IMR-90 (cell line): ENCODE measurements at regions not wholly inside any gene's neighbourhood (a gene's known extent, or its start where the extent isn't known, plus 50 kb on each side); places are given as distances from the start of the nearest gene placed in this dataset.

ENCODE experiments used
- ATAC-seq: fragments of 200-7000 bp; cut with Tn5 transposase; 2 replicates; pipeline ENCODE4 v1.9.1; 2020; ENCODE audit warnings: low read depth, mild to moderate bottlenecking, moderate library complexity
- BruUV-seq: library from RNA; stranded (reverse); fragments of 400-500 nt; replicated peaks from 2 replicates; lab custom pipeline; 2021; lab: Mats Ljungman, UMichigan
- CTCF ChIA-PET: fragments of 300-600 bp; formaldehyde crosslinking; extraction: SDS; loops from one replicate; lab custom pipeline; 2021; ENCODE audit warnings: antibody characterized with exemption; lab: Yijun Ruan, JAX
- POLR2A ChIA-PET: fragments of 300-600 bp; sonication (Branson Sonifier 250); formaldehyde crosslinking; loops from one replicate; lab custom pipeline; 2022; ENCODE audit warnings: antibody characterized with exemption; ENCODE audit not compliant: unreplicated experiment; lab: Charles Lee
- DNase-seq: peaks from one replicate; pipeline ENCODE4 v3.0.0; 2013
- H2AFZ ChIP-seq: replicated peaks from 2 replicates; pipeline ENCODE3; 2013; ENCODE audit warnings: low read length, mild to moderate bottlenecking; ENCODE audit not compliant: poor library complexity
- H2AK5ac ChIP-seq: 2 replicates; pipeline ENCODE4 v1.6.1; 2013; ENCODE audit warnings: low read depth, low read length, inconsistent platforms
- H2AK9ac ChIP-seq: replicated peaks from 2 replicates; pipeline ENCODE3; 2013; ENCODE audit warnings: mild to moderate bottlenecking, low read depth, low read length, moderate library complexity; ENCODE audit not compliant: poor library complexity
- H2BK120ac ChIP-seq: 2 replicates; pipeline ENCODE4 v1.6.1; 2013; ENCODE audit warnings: low read depth, low read length, inconsistent platforms
- H2BK15ac ChIP-seq: 3 replicates; pipeline ENCODE4 v1.6.1; 2013; ENCODE audit warnings: low read depth, low read length, inconsistent platforms
- H2BK20ac ChIP-seq: 2 replicates; pipeline ENCODE4 v1.6.1; 2013; ENCODE audit warnings: low read depth, mild to moderate bottlenecking, inconsistent platforms, low read length, moderate library complexity
- H2BK5ac ChIP-seq: 2 replicates; pipeline ENCODE4 v1.6.1; 2013; ENCODE audit warnings: mild to moderate bottlenecking, low read depth, low read length, inconsistent platforms; ENCODE audit not compliant: poor library complexity, severe bottlenecking
- H3K14ac ChIP-seq: replicated peaks from 2 replicates; pipeline ENCODE4 v1.6.1; 2013; ENCODE audit warnings: low read depth, low read length, inconsistent platforms
- H3K18ac ChIP-seq: 2 replicates; pipeline ENCODE4 v1.6.1; 2013; ENCODE audit warnings: low read depth, low read length, control low read depth
- H3K23ac ChIP-seq: 2 replicates; pipeline ENCODE4 v1.6.1; 2013; ENCODE audit warnings: low read depth, low read length, inconsistent platforms
- H3K27ac ChIP-seq: 2 replicates; pipeline ENCODE4 v1.5.1; 2013; ENCODE audit warnings: mild to moderate bottlenecking, control low read depth, low read length; ENCODE audit not compliant: insufficient read depth
- H3K27me3 ChIP-seq: 2 replicates; pipeline ENCODE4 v1.6.1; 2013; ENCODE audit warnings: low read length; ENCODE audit not compliant: control insufficient read depth, insufficient read depth
- H3K36me3 ChIP-seq: 2 replicates; pipeline ENCODE4 v1.6.1; 2013; ENCODE audit warnings: low read length, mixed read lengths; ENCODE audit not compliant: control insufficient read depth, insufficient read depth
- H3K4ac ChIP-seq: 2 replicates; pipeline ENCODE4 v1.6.1; 2013; ENCODE audit warnings: low read depth, low read length, inconsistent platforms
- H3K4me1 ChIP-seq: 2 replicates; pipeline ENCODE4 v1.6.1; 2013; ENCODE audit warnings: low read length, mixed read lengths; ENCODE audit not compliant: control insufficient read depth, insufficient read depth
- H3K4me2 ChIP-seq: 2 replicates; pipeline ENCODE4 v1.6.1; 2013; ENCODE audit warnings: low read depth, mild to moderate bottlenecking, control low read depth, low read length, moderate library complexity
- H3K4me3 ChIP-seq: 2 replicates; pipeline ENCODE4 v1.5.1; 2013; ENCODE audit warnings: low read depth, mild to moderate bottlenecking, control low read depth, low read length, moderate library complexity; ENCODE audit not compliant: insufficient read depth
- H3K56ac ChIP-seq: 2 replicates; pipeline ENCODE4 v1.6.1; 2013; ENCODE audit warnings: low read length, inconsistent platforms; ENCODE audit not compliant: insufficient read depth; ENCODE audit errors: extremely low read depth
- H3K79me1 ChIP-seq, 2 experiments: 2 replicates each; pipeline ENCODE4 v1.6.1; 2013; ENCODE audit warnings: low read length in 2 of 2, inconsistent platforms in 1 of 2, low read depth in 1 of 2
- H3K9ac ChIP-seq: 2 replicates; pipeline ENCODE4 v1.6.1; 2013; ENCODE audit warnings: low read depth, low read length, control low read depth
- H3K9me1 ChIP-seq: 2 replicates; pipeline ENCODE4 v1.6.1; 2013; ENCODE audit warnings: low read length, inconsistent platforms; ENCODE audit not compliant: insufficient read depth
- H3K9me3 ChIP-seq: 2 replicates; pipeline ENCODE4 v1.6.1; 2013; ENCODE audit warnings: low read length; ENCODE audit not compliant: control insufficient read depth, insufficient read depth
- H4K20me1 ChIP-seq: 2 replicates; pipeline ENCODE4 v1.6.1; 2013; ENCODE audit warnings: low read length, inconsistent platforms; ENCODE audit not compliant: insufficient read depth
- H4K5ac ChIP-seq: 2 replicates; pipeline ENCODE4 v1.6.1; 2013; ENCODE audit warnings: mild to moderate bottlenecking, low read depth, low read length, control low read depth
- H4K8ac ChIP-seq, 2 experiments: 2 replicates each; pipeline ENCODE4 v1.6.1; 2013; ENCODE audit warnings: low read depth in 2 of 2, low read length in 2 of 2, control low read depth in 1 of 2, inconsistent platforms in 1 of 2
- H4K91ac ChIP-seq: 2 replicates; pipeline ENCODE4 v1.6.1; 2013; ENCODE audit warnings: low read depth, low read length, inconsistent platforms; ENCODE audit not compliant: insufficient read depth
- WGBS, 2 experiments: methylation state at CpG; one replicate each; pipeline versions ENCODE4 v1.1.5 to v1.1.7; 2013; ENCODE audit warnings: missing lambda C conversion rate in 2 of 2; ENCODE audit not compliant: insufficient read length in 1 of 2; ENCODE audit errors: extremely low coverage in 2 of 2; 5-methylcytosine and 5-hydroxymethylcytosine counted together
- dilution Hi-C: fragments of 300-500 bp; cut with HindIII; formaldehyde crosslinking; loops from one replicate; pipeline ENCODE4 v1.14.3; 2018; ENCODE audit warnings: low sequenced_read_pairs; ENCODE audit not compliant: unreplicated experiment
- in situ Hi-C: fragments of 300-500 bp; cut with MboI; formaldehyde crosslinking; loops from 3 replicates; pipeline ENCODE4 v1.14.3; 2019; ENCODE audit warnings: low sequenced_read_pairs, inconsistent platforms, mixed read lengths
- intact Hi-C: fragments of 100-400 bp; cut with micrococcal nuclease; formaldehyde crosslinking; loops from 2 replicates; pipeline ENCODE4 v1.10.0; 2022
- TF ChIP-seq, protein P1 (sequence below): fragments of 150-350 bp; IDR thresholded peaks from 2 replicates; pipeline ENCODE4 v1.6.1; 2016; ENCODE audit warnings: low read depth, mild to moderate bottlenecking, low read length, moderate library complexity, borderline replicate concordance

DNA sequence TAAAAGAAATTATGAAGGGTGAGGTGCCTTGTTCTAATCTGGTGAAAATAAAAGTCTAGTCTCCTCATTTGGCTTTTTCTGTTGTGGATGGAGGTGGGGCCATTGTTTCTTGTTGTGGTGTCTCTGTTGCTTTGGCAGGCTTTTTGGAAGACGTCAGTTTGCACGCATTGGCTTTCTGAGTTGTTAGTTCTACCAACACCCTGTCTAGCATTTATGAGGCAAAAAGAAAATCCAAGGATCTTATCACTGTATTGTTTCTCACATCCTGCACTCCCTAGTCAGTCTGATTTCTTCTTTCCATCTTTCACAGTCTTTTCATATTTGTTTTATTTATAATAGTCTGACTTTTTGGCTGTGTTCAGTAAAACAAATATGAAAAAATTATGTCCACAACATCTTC lies 898.3 kb downstream of the REEP3 start:
- H2BK15ac ChIP-seq: no peak overlapping the region
- ChIA-PET POLR2A (no interaction called here), CTCF (no interaction called here)
- no peak overlapping the region for H3K4ac ChIP-seq
- H3K27ac ChIP-seq: no peak overlapping the region
- H4K5ac ChIP-seq: no peak overlapping the region
- no peak overlapping the region for H3K14ac ChIP-seq
- no peak overlapping the region for H2AK9ac ChIP-seq
- H3K4me1 ChIP-seq: no peaks in the 10 kb centered on the region
- intact Hi-C loops (no loop called here), dilution Hi-C loops (no loop called here), in situ Hi-C loops (no loop called here)
- H2AK5ac ChIP-seq: no peak overlapping the region
- no peak overlapping the region for H3K56ac ChIP-seq
- H2BK20ac ChIP-seq: no peak overlapping the region
- H3K23ac ChIP-seq: no peak overlapping the region
- H3K4me2 ChIP-seq: no peak overlapping the region
- no peak overlapping the region for H3K9ac ChIP-seq
- no peaks in the 10 kb centered on the region for H3K27me3 ChIP-seq
- H3K18ac ChIP-seq: no peak overlapping the region
- no peak for DNase-seq
- H4K91ac ChIP-seq: no peak overlapping the region
- WGBS, 2 experiments: no CpG with 5 or more reads among the region's 2 CpGs
- no peak overlapping the region for H4K8ac ChIP-seq
- H3K9me3 ChIP-seq: no peaks in the 10 kb centered on the region
- BruUV-seq: no TSS peak
- H2AFZ ChIP-seq: no peak overlapping the region
- TF ChIP-seq, protein P1, sequence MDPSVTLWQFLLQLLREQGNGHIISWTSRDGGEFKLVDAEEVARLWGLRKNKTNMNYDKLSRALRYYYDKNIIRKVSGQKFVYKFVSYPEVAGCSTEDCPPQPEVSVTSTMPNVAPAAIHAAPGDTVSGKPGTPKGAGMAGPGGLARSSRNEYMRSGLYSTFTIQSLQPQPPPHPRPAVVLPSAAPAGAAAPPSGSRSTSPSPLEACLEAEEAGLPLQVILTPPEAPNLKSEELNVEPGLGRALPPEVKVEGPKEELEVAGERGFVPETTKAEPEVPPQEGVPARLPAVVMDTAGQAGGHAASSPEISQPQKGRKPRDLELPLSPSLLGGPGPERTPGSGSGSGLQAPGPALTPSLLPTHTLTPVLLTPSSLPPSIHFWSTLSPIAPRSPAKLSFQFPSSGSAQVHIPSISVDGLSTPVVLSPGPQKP: no peak
- no peak overlapping the region for H3K4me3 ChIP-seq
- H2BK5ac ChIP-seq: no peak overlapping the region
- no peaks in the 10 kb centered on the region for H4K20me1 ChIP-seq
- H3K9me1 ChIP-seq: no peaks in the 10 kb centered on the region
- no peaks in the 10 kb centered on the region for H3K79me1 ChIP-seq
- ATAC-seq: no peak
- no peaks in the 10 kb centered on the region for H3K36me3 ChIP-seq
- H2BK120ac ChIP-seq: no peak overlapping the region
